CD14-positive monocyte (primary cell): ENCODE measurements at regions not wholly inside any gene's neighbourhood (a gene's known extent, or its start where the extent isn't known, plus 50 kb on each side); places are given as distances from the start of the nearest gene placed in this dataset.

Experiments
- DNase-seq, 3 donors: peaks; one replicate each; pipeline ENCODE4 v3.0.0-alpha.2; 2011 to 2022
- H2AFZ ChIP-seq: 2 replicates; pipeline ENCODE4 v1.6.0; 2012; ENCODE audit warnings: mild to moderate bottlenecking, low read depth, low read length, inconsistent platforms; ENCODE audit not compliant: insufficient read depth, poor library complexity, severe bottlenecking
- H3K27ac ChIP-seq, 2 donors: 1 replicate in 1 of 2; 2 replicates in 1 of 2; pipeline ENCODE4 v1.5.1; 2012 to 2013; ENCODE audit warnings: low read length in 2 of 2, control low read depth in 1 of 2, inconsistent platforms in 1 of 2, low read depth in 1 of 2, mild to moderate bottlenecking in 1 of 2
- H3K27me3 ChIP-seq, 2 donors: one replicate each; pipeline versions ENCODE4 v1.6.0 to v1.6.1; 2011 to 2013; ENCODE audit warnings: low read length in 2 of 2; ENCODE audit not compliant: control insufficient read depth in 2 of 2, insufficient read depth in 2 of 2
- H3K36me3 ChIP-seq, 2 donors: replicated peaks in 1 of 2; 1 replicate in 1 of 2; 2 replicates in 1 of 2; pipeline versions ENCODE4 v1.5.1 to v1.6.1; 2012 to 2013; ENCODE audit warnings: low read length in 2 of 2, control low read depth in 1 of 2, inconsistent platforms in 1 of 2, mild to moderate bottlenecking in 1 of 2; ENCODE audit not compliant: insufficient read depth in 2 of 2, control insufficient read depth in 1 of 2
- H3K4me1 ChIP-seq, 2 donors: 1 replicate in 1 of 2; 2 replicates in 1 of 2; pipeline versions ENCODE4 v1.5.1 to v1.6.1; 2012 to 2013; ENCODE audit warnings: low read length in 2 of 2, control low read depth in 1 of 2, inconsistent platforms in 1 of 2, mild to moderate bottlenecking in 1 of 2, moderate library complexity in 1 of 2; ENCODE audit not compliant: insufficient read depth in 2 of 2, control insufficient read depth in 1 of 2
- H3K4me2 ChIP-seq: replicated peaks from 2 replicates; pipeline ENCODE3; 2012; ENCODE audit warnings: low read length, moderate library complexity, mild to moderate bottlenecking; ENCODE audit not compliant: poor library complexity, severe bottlenecking; ENCODE audit errors: extremely low read depth
- H3K4me3 ChIP-seq, 3 experiments: fragments of 200-600 bp in 1 of 3; sonication (generic) in 1 of 3; replicated peaks in 1 of 3; 1 replicate in 2 of 3; 2 replicates in 1 of 3; pipeline ENCODE4 v1.5.1; 2011 to 2013; ENCODE audit warnings: low read length in 3 of 3, mild to moderate bottlenecking in 3 of 3, control low read depth in 2 of 3, low read depth in 2 of 3, inconsistent platforms in 1 of 3, moderate library complexity in 1 of 3
- H3K79me2 ChIP-seq: 2 replicates; pipeline ENCODE4 v1.6.0; 2012; ENCODE audit warnings: mild to moderate bottlenecking, control low read depth, inconsistent platforms, low read length, moderate library complexity; ENCODE audit not compliant: insufficient read depth
- H3K9ac ChIP-seq: 2 replicates; pipeline ENCODE4 v1.6.0; 2017; ENCODE audit warnings: low read length, mild to moderate bottlenecking; ENCODE audit not compliant: insufficient read depth, poor library complexity, severe bottlenecking
- H3K9me3 ChIP-seq, 2 donors: replicated peaks in 1 of 2; 1 replicate in 1 of 2; 2 replicates in 1 of 2; pipeline versions ENCODE4 v1.5.1 to v1.6.1; 2012 to 2013; ENCODE audit warnings: low read length in 2 of 2, control low read depth in 1 of 2; ENCODE audit not compliant: control insufficient read depth in 1 of 2, insufficient read depth in 1 of 2
- H4K20me1 ChIP-seq: 2 replicates; pipeline ENCODE4 v1.6.0; 2012; ENCODE audit warnings: mild to moderate bottlenecking, low read length, control low read depth, moderate library complexity; ENCODE audit not compliant: insufficient read depth
- H3K27ac Mint-ChIP-seq, 7 donors: one replicate each; pipeline ENCODE4 v1.8.0; 2020; ENCODE audit warnings: mild to moderate bottlenecking in 7 of 7, mixed read lengths in 7 of 7, moderate library complexity in 6 of 7, inconsistent platforms in 2 of 7
- H3K27me3 Mint-ChIP-seq, 3 donors: one replicate each; pipeline ENCODE4 v1.8.0; 2021 to 2022; ENCODE audit warnings: low read depth in 3 of 3, mild to moderate bottlenecking in 3 of 3, mixed read lengths in 3 of 3, moderate library complexity in 3 of 3, inconsistent platforms in 1 of 3
- H3K36me3 Mint-ChIP-seq, 2 donors: one replicate each; pipeline ENCODE4 v1.8.0; 2020; ENCODE audit warnings: mixed read lengths in 2 of 2, inconsistent platforms in 1 of 2, mild to moderate bottlenecking in 1 of 2
- H3K4me1 Mint-ChIP-seq: one replicate; pipeline ENCODE4 v1.8.0; 2020; ENCODE audit warnings: mild to moderate bottlenecking, mixed read lengths
- H3K4me3 Mint-ChIP-seq, 2 donors: one replicate each; pipeline ENCODE4 v1.8.0; 2020; ENCODE audit warnings: mild to moderate bottlenecking in 2 of 2, mixed read lengths in 2 of 2, moderate library complexity in 1 of 2
- H3K9me3 Mint-ChIP-seq, 7 donors: one replicate each; pipeline ENCODE4 v1.8.0; 2020 to 2022; ENCODE audit warnings: mixed read lengths in 7 of 7, mild to moderate bottlenecking in 6 of 7, moderate library complexity in 6 of 7, inconsistent platforms in 2 of 7
- WGBS: methylation state at CpG from one replicate; pipeline ENCODE4 v1.1.5; 2013; ENCODE audit warnings: missing lambda C conversion rate; ENCODE audit not compliant: insufficient coverage; 5-methylcytosine and 5-hydroxymethylcytosine counted together
- intact Hi-C, 2 donors: fragments of 100-400 bp; cut with micrococcal nuclease; formaldehyde crosslinking; loops; one replicate each; pipeline versions ENCODE4 v1.15.0 to v1.15.1; 2023
- TF ChIP-seq, protein P1 (sequence below): fragments of 200-600 bp; IDR thresholded peaks from one replicate; pipeline ENCODE4 v1.8.0; 2022; ENCODE audit warnings: antibody characterized with exemption, mild to moderate bottlenecking

DNA sequence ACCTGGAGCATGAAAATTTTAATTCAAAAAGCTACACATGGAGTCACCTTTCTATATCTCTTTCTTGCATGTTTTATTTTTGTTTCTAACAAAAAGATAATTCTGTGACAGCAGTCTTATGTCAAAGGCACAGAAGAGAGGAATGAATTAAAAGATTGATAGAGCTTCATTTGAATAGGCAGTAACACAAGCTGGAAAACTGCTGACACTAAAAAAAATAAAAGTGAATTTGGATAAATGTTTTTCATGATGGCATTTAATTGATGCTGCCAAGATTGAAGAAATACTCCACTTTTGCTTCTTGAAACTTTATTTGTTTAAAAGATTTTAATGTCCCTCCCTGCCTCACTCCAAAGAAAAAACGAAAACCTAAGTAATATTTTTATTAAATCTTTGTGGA, 887.4 kb downstream of the PLA2G4A start:
- Histone ChIP-seq H3K9ac (no peak overlapping the region), H3K4me1 (no peaks in the 10 kb centered on the region), H3K4me3 (no peak overlapping the region), H3K36me3 (no peaks in the 10 kb centered on the region), H3K4me2 (no peak overlapping the region), H2AFZ (no peak overlapping the region), H3K79me2 (no peaks in the 10 kb centered on the region), H3K27me3 (no peaks in the 10 kb centered on the region), H4K20me1 (no peaks in the 10 kb centered on the region), H3K9me3 (peaks cover 3 to 6% of the 10 kb centered on the region in 2 donors), H3K27ac (no peak overlapping the region)
- H3K4me3 Mint-ChIP-seq, result no peak overlapping the region
- intact Hi-C loops, result no loop called here
- peaks cover 0 to 18% (median 4%) of the 10 kb centered on the region in 7 donors for H3K9me3 Mint-ChIP-seq
- WGBS, result no CpG with 5 or more reads among the region's 1 CpG
- TF ChIP-seq, protein P1, sequence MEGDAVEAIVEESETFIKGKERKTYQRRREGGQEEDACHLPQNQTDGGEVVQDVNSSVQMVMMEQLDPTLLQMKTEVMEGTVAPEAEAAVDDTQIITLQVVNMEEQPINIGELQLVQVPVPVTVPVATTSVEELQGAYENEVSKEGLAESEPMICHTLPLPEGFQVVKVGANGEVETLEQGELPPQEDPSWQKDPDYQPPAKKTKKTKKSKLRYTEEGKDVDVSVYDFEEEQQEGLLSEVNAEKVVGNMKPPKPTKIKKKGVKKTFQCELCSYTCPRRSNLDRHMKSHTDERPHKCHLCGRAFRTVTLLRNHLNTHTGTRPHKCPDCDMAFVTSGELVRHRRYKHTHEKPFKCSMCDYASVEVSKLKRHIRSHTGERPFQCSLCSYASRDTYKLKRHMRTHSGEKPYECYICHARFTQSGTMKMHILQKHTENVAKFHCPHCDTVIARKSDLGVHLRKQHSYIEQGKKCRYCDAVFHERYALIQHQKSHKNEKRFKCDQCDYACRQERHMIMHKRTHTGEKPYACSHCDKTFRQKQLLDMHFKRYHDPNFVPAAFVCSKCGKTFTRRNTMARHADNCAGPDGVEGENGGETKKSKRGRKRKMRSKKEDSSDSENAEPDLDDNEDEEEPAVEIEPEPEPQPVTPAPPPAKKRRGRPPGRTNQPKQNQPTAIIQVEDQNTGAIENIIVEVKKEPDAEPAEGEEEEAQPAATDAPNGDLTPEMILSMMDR, result no peak
- H3K27me3 Mint-ChIP-seq, result no peaks in the 10 kb centered on the region
- no peaks in the 10 kb centered on the region for H3K36me3 Mint-ChIP-seq
- H3K4me1 Mint-ChIP-seq, result no peaks in the 10 kb centered on the region
- no peak for DNase-seq
- H3K27ac Mint-ChIP-seq, result no peak overlapping the region

DNA sequence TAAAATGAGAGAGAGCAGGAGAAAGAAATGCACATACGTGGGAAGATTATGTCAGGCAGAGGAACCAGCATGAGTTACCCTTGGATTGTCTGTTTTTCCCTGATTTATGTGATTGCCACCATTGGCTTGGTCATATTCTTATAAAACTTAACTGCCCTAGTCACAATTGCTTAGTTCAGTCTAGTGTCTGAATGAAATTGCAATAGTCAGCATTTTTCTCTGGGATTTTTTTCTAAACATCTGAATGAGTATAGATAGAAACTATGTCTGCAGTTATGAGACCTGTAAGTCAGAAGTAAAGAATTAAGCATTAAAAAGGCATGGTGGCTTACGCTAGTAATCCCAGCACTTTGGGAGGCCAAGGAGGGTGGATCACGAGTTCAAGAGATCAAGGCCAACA, 889.8 kb downstream of the PLA2G4A start:
- H3K4me1 Mint-ChIP-seq, result no peaks in the 10 kb centered on the region
- no peak overlapping the region for H3K4me3 Mint-ChIP-seq
- no peaks in the 10 kb centered on the region for H4K20me1 ChIP-seq
- no peak for DNase-seq
- WGBS, result no CpG with 5 or more reads among the region's 3 CpGs
- no peak overlapping the region for H3K27ac Mint-ChIP-seq
- intact Hi-C loops, result no loop called here
- no peaks in the 10 kb centered on the region for H3K27me3 Mint-ChIP-seq
- no peaks in the 10 kb centered on the region for H3K79me2 ChIP-seq
- H3K4me2 ChIP-seq, result no peak overlapping the region
- H2AFZ ChIP-seq, result no peak overlapping the region
- no peaks in the 10 kb centered on the region for H3K36me3 Mint-ChIP-seq
- no peaks in the 10 kb centered on the region for H3K36me3 ChIP-seq
- no peak overlapping the region for H3K9ac ChIP-seq
- H3K4me1 ChIP-seq, result no peaks in the 10 kb centered on the region
- H3K9me3 Mint-ChIP-seq, result peaks cover 0 to 19% (median 1%) of the 10 kb centered on the region in 7 donors
- H3K27ac ChIP-seq, result no peak overlapping the region
- TF ChIP-seq, protein P1, result no peak
- H3K27me3 ChIP-seq, result no peaks in the 10 kb centered on the region
- H3K9me3 ChIP-seq, result peaks cover 1 to 6% of the 10 kb centered on the region in 2 donors
- no peak overlapping the region for H3K4me3 ChIP-seq
